Brain microvascular endothelial cell (primary cell): ENCODE measurements at regions not wholly inside any gene's neighbourhood (a gene's known extent, or its start where the extent isn't known, plus 50 kb on each side); places are given as distances from the start of the nearest gene placed in this dataset.
"Not testable (repeated sequence)": the region's sequence is repeated elsewhere in the genome, so short reads cannot be mapped to it uniquely, and the experiment has no call there.

ENCODE experiments used
- DNase-seq: peaks from one replicate; pipeline ENCODE4 v3.0.0-alpha.2; 2020
- H3K27ac ChIP-seq: fragments of 250-450 bp; sonication (Bioruptor Pico); 2 replicates; pipeline ENCODE4 v1.5.1; 2020; ENCODE audit warnings: mild to moderate bottlenecking, moderate library complexity
- H3K27me3 ChIP-seq: fragments of 250-450 bp; sonication (Bioruptor Pico); replicated peaks from 2 replicates; pipeline ENCODE4 v1.5.1; 2020; ENCODE audit warnings: mild to moderate bottlenecking
- H3K36me3 ChIP-seq: fragments of 250-450 bp; sonication (Bioruptor Pico); replicated peaks from 2 replicates; pipeline ENCODE4 v1.5.1; 2020; ENCODE audit warnings: mild to moderate bottlenecking
- H3K4me3 ChIP-seq: 2 replicates; pipeline ENCODE4 v1.5.1; 2011; ENCODE audit warnings: low read depth, mild to moderate bottlenecking, control low read depth, low read length, moderate library complexity
- in situ Hi-C: cut with HindIII; loops from 2 replicates; pipeline ENCODE4 v1.10.0; 2017; ENCODE audit warnings: low sequenced_read_pairs, low pct_ligation_motif_present
- TF ChIP-seq, protein P1 (sequence below): IDR thresholded peaks from 2 replicates; pipeline ENCODE4 v1.5.1; 2011; ENCODE audit warnings: low read depth, mild to moderate bottlenecking, moderate library complexity, low read length, control low read depth, inconsistent platforms; ENCODE audit errors: missing control alignments

DNA sequence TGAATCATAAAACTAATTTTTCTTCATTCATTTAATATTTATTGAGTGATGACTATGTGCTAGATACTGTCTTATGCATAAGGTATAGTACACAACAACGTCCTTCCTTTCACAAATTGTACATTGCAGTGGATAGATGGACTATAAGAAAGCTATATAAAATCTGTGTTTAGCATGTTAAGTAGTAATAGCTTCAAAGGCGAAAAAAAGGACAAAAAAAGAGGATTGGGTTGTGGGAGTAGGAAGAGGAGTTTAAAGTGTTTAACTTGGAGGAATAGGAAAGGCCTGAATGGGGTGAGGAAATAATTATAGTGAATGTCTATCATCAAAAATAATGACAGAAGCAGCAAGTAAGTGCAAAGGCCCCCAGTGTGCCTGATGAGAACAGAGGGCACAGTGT is 565.4 kb upstream of the LUZP2 start:
- in situ Hi-C loops, result no loop called here
- DNase-seq, result no peak
- Histone ChIP-seq H3K36me3 (no peaks in the 10 kb centered on the region), H3K27ac (no peak overlapping the region), H3K4me3 (no peak overlapping the region), H3K27me3 (no peaks in the 10 kb centered on the region)
- TF ChIP-seq, protein P1, sequence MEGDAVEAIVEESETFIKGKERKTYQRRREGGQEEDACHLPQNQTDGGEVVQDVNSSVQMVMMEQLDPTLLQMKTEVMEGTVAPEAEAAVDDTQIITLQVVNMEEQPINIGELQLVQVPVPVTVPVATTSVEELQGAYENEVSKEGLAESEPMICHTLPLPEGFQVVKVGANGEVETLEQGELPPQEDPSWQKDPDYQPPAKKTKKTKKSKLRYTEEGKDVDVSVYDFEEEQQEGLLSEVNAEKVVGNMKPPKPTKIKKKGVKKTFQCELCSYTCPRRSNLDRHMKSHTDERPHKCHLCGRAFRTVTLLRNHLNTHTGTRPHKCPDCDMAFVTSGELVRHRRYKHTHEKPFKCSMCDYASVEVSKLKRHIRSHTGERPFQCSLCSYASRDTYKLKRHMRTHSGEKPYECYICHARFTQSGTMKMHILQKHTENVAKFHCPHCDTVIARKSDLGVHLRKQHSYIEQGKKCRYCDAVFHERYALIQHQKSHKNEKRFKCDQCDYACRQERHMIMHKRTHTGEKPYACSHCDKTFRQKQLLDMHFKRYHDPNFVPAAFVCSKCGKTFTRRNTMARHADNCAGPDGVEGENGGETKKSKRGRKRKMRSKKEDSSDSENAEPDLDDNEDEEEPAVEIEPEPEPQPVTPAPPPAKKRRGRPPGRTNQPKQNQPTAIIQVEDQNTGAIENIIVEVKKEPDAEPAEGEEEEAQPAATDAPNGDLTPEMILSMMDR, result no peak

DNA sequence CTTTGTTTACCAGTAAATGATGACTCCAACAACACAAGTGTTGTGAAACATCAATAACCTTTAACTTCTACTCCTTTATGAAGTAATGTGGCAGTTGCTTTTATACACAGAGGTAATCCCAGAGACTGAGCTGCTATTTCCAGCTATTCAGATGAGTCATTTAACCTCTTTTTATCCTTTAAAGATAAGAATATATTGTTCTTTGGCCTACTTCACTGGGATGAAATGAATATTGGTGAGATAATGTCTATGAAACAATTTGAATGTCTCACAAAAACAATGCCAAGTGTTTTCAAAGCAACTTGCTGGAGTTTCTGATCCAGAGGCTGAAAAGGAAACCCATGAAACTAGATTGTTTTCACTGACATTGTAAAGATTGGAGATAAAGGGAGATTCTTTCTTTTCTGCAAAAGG is 564.4 kb upstream of the LUZP2 start:
- Histone ChIP-seq H3K27me3 (no peaks in the 10 kb centered on the region), H3K27ac (peak overlapping the region; percentile 79), H3K4me3 (no peak overlapping the region), H3K36me3 (no peaks in the 10 kb centered on the region)
- TF ChIP-seq, protein P1, result no peak
- peak; percentile 61 for DNase-seq
- in situ Hi-C loops, result no loop called here

DNA sequence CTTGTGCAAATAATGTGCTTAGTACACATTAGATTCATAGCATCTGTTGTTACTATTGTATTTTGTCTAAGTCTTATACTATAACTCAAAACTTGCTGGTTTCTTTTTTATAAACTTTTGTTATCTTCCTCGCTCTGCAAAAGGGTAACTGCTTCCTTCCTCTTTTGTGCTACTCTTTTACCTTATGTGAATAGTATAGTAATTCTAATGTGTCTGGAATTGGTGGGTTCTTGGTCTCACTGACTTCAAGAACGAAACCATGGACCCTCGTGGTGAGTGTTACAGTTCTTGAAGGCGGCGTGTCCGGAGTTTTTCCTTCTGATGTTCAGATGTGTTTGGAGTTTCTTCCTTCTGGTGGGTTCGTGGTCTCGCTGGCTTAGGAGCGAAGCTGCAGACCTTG is 563.1 kb upstream of the LUZP2 start:
- H3K4me3 ChIP-seq, result no peak overlapping the region
- TF ChIP-seq, protein P1, result no peak
- H3K27me3 ChIP-seq, result no peaks in the 10 kb centered on the region
- DNase-seq, result no peak
- H3K27ac ChIP-seq, result no peak overlapping the region
- no peaks in the 10 kb centered on the region for H3K36me3 ChIP-seq
- in situ Hi-C loops, result no loop called here

DNA sequence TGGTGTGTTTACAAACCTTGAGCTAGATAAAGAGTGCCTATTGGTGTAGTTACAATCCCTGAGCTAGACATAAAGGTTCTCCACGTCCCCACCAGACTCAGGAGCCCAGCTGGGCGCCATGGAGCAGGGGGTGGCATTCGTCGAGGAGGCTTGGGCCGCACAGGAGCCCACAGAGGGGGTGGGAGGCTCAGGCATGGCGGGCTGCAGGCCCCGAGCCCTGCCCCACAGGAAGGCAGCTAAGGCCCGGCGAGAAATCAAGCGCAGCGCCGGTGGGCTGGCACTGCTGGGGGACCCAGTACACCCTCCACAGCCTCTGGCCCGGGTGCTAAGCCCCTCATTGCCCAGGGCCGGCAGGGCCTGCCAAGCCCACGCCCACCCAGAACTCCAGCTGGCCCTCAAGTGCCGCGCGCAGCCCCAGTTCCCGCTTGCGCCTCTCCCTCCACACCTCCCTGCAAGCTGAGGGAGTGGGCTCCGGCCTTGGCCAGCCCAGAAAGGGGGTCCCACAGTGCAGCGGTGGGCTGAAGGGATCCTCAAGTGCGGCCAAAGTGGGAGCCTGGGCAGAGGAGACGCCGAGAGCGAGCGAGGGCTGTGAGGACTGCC is 562.1 kb upstream of the LUZP2 start:
- H3K27me3 ChIP-seq, H3K36me3 ChIP-seq, H3K27ac ChIP-seq, in situ Hi-C loops, H3K4me3 ChIP-seq, DNase-seq: not testable (repeated sequence)

DNA sequence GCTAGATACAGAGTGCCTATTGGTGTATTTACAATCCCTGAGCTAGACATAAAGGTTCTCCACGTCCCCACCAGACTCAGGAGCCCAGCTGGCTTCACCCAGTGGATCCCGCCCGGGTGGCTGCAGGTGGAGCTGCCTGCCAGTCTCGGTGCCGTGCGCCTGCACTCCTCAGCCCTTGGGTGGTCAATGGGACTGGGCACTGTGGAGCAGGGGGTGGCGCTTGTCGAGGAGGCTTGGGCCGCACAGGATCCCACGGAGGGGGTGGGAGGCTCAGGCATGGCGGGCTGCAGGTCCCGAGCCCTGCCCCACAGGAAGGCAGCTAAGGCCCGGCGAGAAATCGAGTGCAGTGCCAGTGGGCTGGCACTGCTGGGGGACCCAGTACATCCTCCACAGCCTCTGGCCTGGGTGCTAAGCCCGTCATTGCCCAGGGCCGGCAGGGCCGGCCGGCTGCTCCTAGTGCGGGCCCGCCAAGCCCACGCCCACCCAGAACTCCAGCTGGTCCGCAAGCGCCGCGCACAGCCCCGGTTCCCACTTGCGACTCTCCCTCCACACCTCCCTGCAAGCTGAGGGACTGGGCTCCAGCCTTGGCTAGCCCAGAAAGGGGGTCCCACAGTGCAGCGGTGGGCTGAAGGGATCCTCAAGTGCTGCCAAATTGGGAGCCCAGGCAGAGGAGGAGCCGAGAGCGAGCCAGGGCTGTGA is 554.6 kb upstream of the LUZP2 start:
- H3K27ac ChIP-seq, in situ Hi-C loops, H3K4me3 ChIP-seq, DNase-seq, H3K27me3 ChIP-seq, H3K36me3 ChIP-seq: not testable (repeated sequence)

DNA sequence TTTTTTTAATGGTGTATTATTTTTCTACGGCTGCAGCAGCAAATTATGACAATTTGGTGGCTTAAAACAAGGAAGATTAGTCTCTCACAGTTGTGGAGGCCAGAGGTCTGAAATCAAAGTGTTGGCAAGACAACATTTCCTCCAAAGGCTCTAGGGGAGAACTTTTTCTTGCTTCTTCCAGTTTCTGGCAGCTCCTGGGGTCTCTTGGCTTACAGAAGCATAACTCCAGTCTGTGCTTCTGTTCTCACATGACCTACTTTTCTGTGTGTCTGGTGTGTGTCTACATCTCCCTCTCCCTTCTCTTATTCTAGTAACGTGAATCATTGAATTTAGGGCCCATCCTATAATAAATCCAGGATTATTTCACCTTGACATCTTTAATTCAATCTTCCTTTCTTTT is 551.9 kb upstream of the LUZP2 start:
- Histone ChIP-seq H3K27ac (no peak overlapping the region), H3K36me3 (no peaks in the 10 kb centered on the region), H3K27me3 (no peaks in the 10 kb centered on the region), H3K4me3 (no peak overlapping the region)
- TF ChIP-seq, protein P1, result no peak
- DNase-seq, result no peak
- in situ Hi-C loops, result no loop called here

DNA sequence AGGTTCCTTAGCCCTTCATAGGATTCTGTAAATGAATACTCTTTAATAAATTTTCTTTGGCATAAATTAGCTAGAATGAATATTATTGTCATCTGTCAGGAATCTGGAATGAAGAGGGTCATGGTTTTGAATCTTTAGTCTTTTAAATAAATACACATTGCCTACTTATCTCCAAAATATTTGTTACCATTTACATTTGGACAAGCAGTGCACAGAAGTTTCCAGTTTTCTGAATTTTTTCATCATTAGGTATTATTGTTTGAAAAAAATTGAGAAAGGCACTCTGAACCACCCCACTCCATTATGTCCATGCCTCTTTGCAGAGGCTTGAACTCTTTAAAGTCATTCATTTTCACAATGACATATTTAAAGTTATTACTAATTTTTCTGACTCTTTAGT is 549.0 kb upstream of the LUZP2 start:
- Histone ChIP-seq H3K27ac (no peak overlapping the region), H3K4me3 (no peak overlapping the region), H3K36me3 (no peaks in the 10 kb centered on the region), H3K27me3 (no peaks in the 10 kb centered on the region)
- no peak for DNase-seq
- TF ChIP-seq, protein P1, result no peak
- in situ Hi-C loops, result no loop called here
